HCT116 (cell line): ENCODE measurements at regions not wholly inside any gene's neighbourhood (a gene's known extent, or its start where the extent isn't known, plus 50 kb on each side); places are given as distances from the start of the nearest gene placed in this dataset.

ENCODE experiments used
- ATAC-seq: fragments of 200-7000 bp; cut with Tn5 transposase; 2 replicates; pipeline ENCODE4 v1.9.1; 2020; ENCODE audit warnings: mild to moderate bottlenecking, moderate library complexity
- BruUV-seq: library from RNA; stranded (reverse); fragments of 400-500 nt; replicated peaks from 2 replicates; lab custom pipeline; 2021; lab: Mats Ljungman, UMichigan
- CTCF ChIA-PET: fragments of 300-600 bp; sonication (Branson Sonifier 250); formaldehyde crosslinking; loops from one replicate; lab custom pipeline; 2021; ENCODE audit warnings: antibody characterized with exemption; lab: Charles Lee
- POLR2A ChIA-PET: fragments of 300-600, 350-600 bp; sonication (Branson Sonifier 250); formaldehyde crosslinking; loops from one replicate; lab custom pipeline; 2021; ENCODE audit warnings: antibody characterized with exemption; lab: Charles Lee
- RAD21 ChIA-PET, 2 experiments: fragments of 300-600 bp; sonication (Branson Sonifier 250); formaldehyde crosslinking; loops; one replicate each; lab custom pipeline; 2023; ENCODE audit warnings: low total read pairs in 2 of 2; ENCODE audit not compliant: uncharacterized antibody in 2 of 2, unreplicated experiment in 2 of 2, low non-redundant PET in 1 of 2; lab: Charles Lee
- DNase-seq: peaks from one replicate; pipeline ENCODE4 v3.0.0-alpha.2; 2010; ENCODE audit warnings: low read depth, low spot score
- H2AFZ ChIP-seq: fragments of 200-600 bp; shearing (Covaris generic), sonication (generic); 2 replicates; pipeline ENCODE4 v1.6.1; 2017; ENCODE audit warnings: low read depth, mixed run types, mixed read lengths, antibody characterized with exemption, low read length; ENCODE audit not compliant: poor library complexity, severe bottlenecking
- H3K27ac ChIP-seq: 2 replicates; pipeline ENCODE4 v1.5.1; 2012; ENCODE audit warnings: low read depth, low read length
- H3K27me3 ChIP-seq: fragments of 200-600 bp; sonication (generic); 2 replicates; pipeline ENCODE4 v1.6.1; 2016; ENCODE audit warnings: mixed run types, low read length, mixed read lengths; ENCODE audit not compliant: insufficient read depth
- H3K36me3 ChIP-seq, 2 experiments: fragments of 200-500 bp in 1 of 2; fragments of 200-600 bp in 1 of 2; sonication (Bioruptor generic) in 1 of 2; sonication (generic) in 1 of 2; 2 replicates each; pipeline versions ENCODE4 v1.5.1 to v1.6.1; 2014 to 2016; ENCODE audit warnings: low read length in 2 of 2, inconsistent platforms in 1 of 2, mixed read lengths in 1 of 2, mixed run types in 1 of 2; ENCODE audit not compliant: insufficient read depth in 2 of 2, control insufficient read depth in 1 of 2
- H3K4me1 ChIP-seq, 2 experiments: fragments of 200-600 bp in 1 of 2; sonication (generic) in 1 of 2; 2 replicates each; pipeline versions ENCODE4 v1.5.1 to v1.6.1; 2012 to 2017; ENCODE audit warnings: low read length in 2 of 2, inconsistent platforms in 1 of 2, mild to moderate bottlenecking in 1 of 2, mixed read lengths in 1 of 2, mixed run types in 1 of 2, moderate library complexity in 1 of 2; ENCODE audit not compliant: insufficient read depth in 2 of 2, control insufficient read depth in 1 of 2
- H3K4me2 ChIP-seq: fragments of 200-600 bp; sonication (generic); 2 replicates; pipeline ENCODE4 v1.6.1; 2017; ENCODE audit warnings: mixed run types, low read length, mixed read lengths
- H3K4me3 ChIP-seq, 2 experiments: fragments of 200-600 bp in 1 of 2; sonication (generic) in 1 of 2; replicated peaks in 1 of 2; 2 replicates each; pipeline ENCODE4 v1.5.1; 2011 to 2016; ENCODE audit warnings: low read length in 2 of 2, control low read depth in 1 of 2, low read depth in 1 of 2, mild to moderate bottlenecking in 1 of 2, mixed read lengths in 1 of 2, mixed run types in 1 of 2
- H3K79me2 ChIP-seq: fragments of 200-600 bp; sonication (generic); 2 replicates; pipeline ENCODE4 v1.6.1; 2017; ENCODE audit warnings: mild to moderate bottlenecking, mixed run types, low read length, moderate library complexity, mixed read lengths; ENCODE audit not compliant: insufficient read depth
- H3K9ac ChIP-seq: fragments of 200-600 bp; sonication (generic); 2 replicates; pipeline ENCODE4 v1.6.1; 2016; ENCODE audit warnings: low read length, mixed read lengths
- H3K9me2 ChIP-seq: fragments of 200-600 bp; sonication (generic), shearing (Covaris generic); 2 replicates; pipeline ENCODE4 v1.6.1; 2017; ENCODE audit warnings: mixed run types, mild to moderate bottlenecking, moderate library complexity; ENCODE audit not compliant: insufficient read depth
- H3K9me3 ChIP-seq, 2 experiments: fragments of 200-500 bp in 1 of 2; fragments of 200-600 bp in 1 of 2; sonication (Bioruptor generic) in 1 of 2; sonication (generic) in 1 of 2; 2 replicates each; pipeline ENCODE4 v1.6.1; 2014 to 2017; ENCODE audit warnings: low read length in 2 of 2, mixed read lengths in 2 of 2, inconsistent platforms in 1 of 2, low read depth in 1 of 2, mild to moderate bottlenecking in 1 of 2, mixed run types in 1 of 2, moderate library complexity in 1 of 2; ENCODE audit not compliant: control insufficient read depth in 1 of 2, insufficient read depth in 1 of 2
- H4K20me1 ChIP-seq: fragments of 200-600 bp; sonication (generic), shearing (Covaris generic); 2 replicates; pipeline ENCODE4 v1.6.1; 2017; ENCODE audit warnings: mixed run types, mild to moderate bottlenecking, moderate library complexity; ENCODE audit not compliant: insufficient read depth
- EGR1 ChIP-seq: IDR thresholded peaks from 2 replicates; pipeline ENCODE4 v1.6.1; 2012; ENCODE audit warnings: low read depth
- FOSL1 ChIP-seq: IDR thresholded peaks from 2 replicates; pipeline ENCODE4 v1.6.1; 2012; ENCODE audit warnings: low read depth
- POLR2AphosphoS5 ChIP-seq: IDR thresholded peaks from 2 replicates; pipeline ENCODE4 v1.6.1; 2011; ENCODE audit warnings: mild to moderate bottlenecking, low read depth, low read length, moderate library complexity
- REST ChIP-seq: IDR thresholded peaks from 2 replicates; pipeline ENCODE4 v1.6.1; 2012; ENCODE audit warnings: low read depth
- SIN3A ChIP-seq: IDR thresholded peaks from 2 replicates; pipeline ENCODE4 v1.6.1; 2012; ENCODE audit warnings: low read depth
- YY1 ChIP-seq: IDR thresholded peaks from 2 replicates; pipeline ENCODE4 v1.6.1; 2011; ENCODE audit warnings: low read length, low read depth, moderate library complexity, mild to moderate bottlenecking; ENCODE audit not compliant: insufficient replicate concordance; ENCODE audit errors: extremely low read depth
- ZBTB33 ChIP-seq: IDR thresholded peaks from 2 replicates; pipeline ENCODE4 v1.6.1; 2011; ENCODE audit warnings: mild to moderate bottlenecking, low read length, moderate library complexity; ENCODE audit not compliant: insufficient replicate concordance; ENCODE audit errors: extremely low read depth
- intact Hi-C: fragments of 100-400 bp; cut with micrococcal nuclease; formaldehyde crosslinking; loops from 2 replicates; pipeline ENCODE4 v1.10.0; 2022

DNA sequence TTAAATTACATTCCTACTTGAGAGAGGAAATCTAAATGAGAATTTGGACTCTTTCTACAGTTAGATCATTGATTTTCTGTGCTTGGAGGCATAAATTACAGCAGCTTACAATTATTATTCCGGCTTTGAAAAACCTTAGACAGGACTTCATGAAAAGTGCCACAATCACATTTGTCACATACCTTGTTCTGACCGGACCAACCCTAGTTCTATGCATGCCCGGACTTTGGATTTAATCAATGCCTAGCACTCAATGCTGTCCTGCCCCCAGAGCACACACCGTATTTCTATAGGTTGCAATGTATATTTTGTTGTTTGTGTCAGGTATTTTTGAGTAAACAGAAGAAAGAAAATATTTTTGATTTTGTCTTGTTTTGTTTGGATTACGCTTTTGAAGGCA lies 424.7 kb upstream of the PDZRN3 start:
- RAD21 ChIA-PET, result no interaction called here
- intact Hi-C loops, result no loop called here
- H3K9ac ChIP-seq, result no peak overlapping the region
- no peaks in the 10 kb centered on the region for H3K36me3 ChIP-seq
- H3K27me3 ChIP-seq, result no peaks in the 10 kb centered on the region
- no peaks in the 10 kb centered on the region for H4K20me1 ChIP-seq
- BruUV-seq, result no TSS peak
- H3K27ac ChIP-seq, result no peak overlapping the region
- H3K9me3 ChIP-seq, result peaks cover 1 to 17% of the 10 kb centered on the region in 2 experiments; a peak in 2 of 4 replicates
- ATAC-seq (no peak), DNase-seq (no peak)
- no peaks in the 10 kb centered on the region for H3K79me2 ChIP-seq
- H3K4me2 ChIP-seq, result no peak overlapping the region
- H3K4me3 ChIP-seq, result no peak overlapping the region
- H3K9me2 ChIP-seq, result no peaks in the 10 kb centered on the region
- no peaks in the 10 kb centered on the region for H3K4me1 ChIP-seq
- no peak for TF ChIP-seq EGR1
- TF ChIP-seq SIN3A, result no peak
- TF ChIP-seq POLR2AphosphoS5, result no peak
- no peak for TF ChIP-seq ZBTB33
- no peak for TF ChIP-seq REST
- no peak for TF ChIP-seq FOSL1
- TF ChIP-seq YY1, result no peak
- POLR2A ChIA-PET, result no interaction called here
- H2AFZ ChIP-seq, result no peak overlapping the region
- CTCF ChIA-PET, result no interaction called here
